Mesenchymal stem cell (in vitro differentiated cells and primary cell): ENCODE measurements at regions not wholly inside any gene's neighbourhood (a gene's known extent, or its start where the extent isn't known, plus 50 kb on each side); places are given as distances from the start of the nearest gene placed in this dataset.
A peak's percentile ranks its signal among the peaks of the same experiment; 100 is the strongest.

Experiments
- DNase-seq: peaks from one replicate; pipeline ENCODE4 v3.0.0-alpha.2; 2013
- H2AFZ ChIP-seq: one replicate; pipeline ENCODE4 v1.6.1; 2013; ENCODE audit warnings: low read depth, mild to moderate bottlenecking, control low read depth, inconsistent platforms, low read length, moderate library complexity
- H2AK5ac ChIP-seq: 2 replicates; pipeline ENCODE4 v1.6.1; 2013; ENCODE audit warnings: low read length, moderate library complexity, mild to moderate bottlenecking, inconsistent platforms; ENCODE audit not compliant: severe bottlenecking
- H2BK120ac ChIP-seq: one replicate; pipeline ENCODE4 v1.6.1; 2013; ENCODE audit warnings: low read depth, mild to moderate bottlenecking, inconsistent platforms, low read length, moderate library complexity
- H2BK12ac ChIP-seq, 2 experiments: one replicate each; pipeline ENCODE4 v1.6.1; 2013; ENCODE audit warnings: inconsistent platforms in 2 of 2, low read length in 2 of 2, mild to moderate bottlenecking in 2 of 2, moderate library complexity in 2 of 2, control low read depth in 1 of 2
- H2BK15ac ChIP-seq: one replicate; pipeline ENCODE4 v1.6.1; 2013; ENCODE audit warnings: mild to moderate bottlenecking, low read depth, inconsistent platforms; ENCODE audit not compliant: poor library complexity, severe bottlenecking
- H2BK5ac ChIP-seq: 2 replicates; pipeline ENCODE4 v1.6.1; 2013; ENCODE audit warnings: low read depth, mild to moderate bottlenecking, low read length, control low read depth, inconsistent platforms; ENCODE audit not compliant: poor library complexity, severe bottlenecking
- H3K14ac ChIP-seq, 2 experiments: one replicate each; pipeline ENCODE4 v1.6.1; 2013; ENCODE audit warnings: inconsistent platforms in 2 of 2, low read length in 2 of 2, control low read depth in 1 of 2, mild to moderate bottlenecking in 1 of 2, moderate library complexity in 1 of 2
- H3K18ac ChIP-seq, 2 experiments: one replicate each; pipeline ENCODE4 v1.6.1; 2013; ENCODE audit warnings: inconsistent platforms in 2 of 2, low read length in 2 of 2, control low read depth in 1 of 2, low read depth in 1 of 2, mild to moderate bottlenecking in 1 of 2
- H3K23ac ChIP-seq, 2 experiments: one replicate each; pipeline ENCODE4 v1.6.1; 2013; ENCODE audit warnings: inconsistent platforms in 2 of 2, low read length in 2 of 2, mild to moderate bottlenecking in 2 of 2, moderate library complexity in 2 of 2, control low read depth in 1 of 2
- H3K27ac ChIP-seq: 2 replicates; pipeline ENCODE4 v1.5.1; 2013; ENCODE audit warnings: mild to moderate bottlenecking, moderate library complexity, low read length, control low read depth, inconsistent platforms; ENCODE audit not compliant: poor library complexity, severe bottlenecking
- H3K27me3 ChIP-seq, 2 experiments: 2 replicates each; pipeline versions ENCODE4 v1.6.1 to v1.7.0; 2013; ENCODE audit warnings: low read length in 2 of 2, mild to moderate bottlenecking in 2 of 2, moderate library complexity in 2 of 2, control low read depth in 1 of 2, inconsistent platforms in 1 of 2; ENCODE audit not compliant: control insufficient read depth in 1 of 2, insufficient read depth in 1 of 2
- H3K36me3 ChIP-seq, 2 experiments: 2 replicates each; pipeline versions ENCODE4 v1.6.1 to v1.7.0; 2013; ENCODE audit warnings: low read length in 2 of 2, control low read depth in 1 of 2, inconsistent platforms in 1 of 2, low read depth in 1 of 2, mild to moderate bottlenecking in 1 of 2; ENCODE audit not compliant: insufficient read depth in 2 of 2, control insufficient read depth in 1 of 2
- H3K4ac ChIP-seq, 2 experiments: one replicate each; pipeline ENCODE4 v1.6.1; 2013; ENCODE audit warnings: inconsistent platforms in 2 of 2, low read length in 2 of 2, mild to moderate bottlenecking in 2 of 2, moderate library complexity in 2 of 2, control low read depth in 1 of 2, low read depth in 1 of 2
- H3K4me1 ChIP-seq: 2 replicates; pipeline ENCODE4 v1.6.1; 2013; ENCODE audit warnings: low read depth, low read length, control low read depth; ENCODE audit not compliant: control insufficient read depth, insufficient read depth
- H3K4me2 ChIP-seq: 2 replicates; pipeline ENCODE4 v1.6.1; 2013; ENCODE audit warnings: low read length, mild to moderate bottlenecking, inconsistent platforms; ENCODE audit not compliant: poor library complexity, severe bottlenecking
- H3K4me3 ChIP-seq, 2 experiments: 2 replicates each; pipeline versions ENCODE4 v1.5.1 to v1.7.0; 2013; ENCODE audit warnings: low read length in 2 of 2, mild to moderate bottlenecking in 2 of 2, control low read depth in 1 of 2, low read depth in 1 of 2; ENCODE audit not compliant: insufficient read depth in 1 of 2
- H3K79me1 ChIP-seq: replicated peaks from 2 replicates; pipeline ENCODE4 v1.6.1; 2013; ENCODE audit warnings: mild to moderate bottlenecking, control low read depth, low read length, inconsistent platforms; ENCODE audit not compliant: poor library complexity, severe bottlenecking
- H3K9ac ChIP-seq: 2 replicates; pipeline ENCODE4 v1.7.0; 2013; ENCODE audit warnings: mild to moderate bottlenecking, low read length, moderate library complexity
- H3K9me3 ChIP-seq: 2 replicates; pipeline ENCODE4 v1.7.0; 2013; ENCODE audit warnings: mild to moderate bottlenecking, low read length; ENCODE audit not compliant: control insufficient read depth
- H4K8ac ChIP-seq: one replicate; pipeline ENCODE4 v1.6.1; 2013; ENCODE audit warnings: inconsistent platforms, mild to moderate bottlenecking, low read length, moderate library complexity
- H4K91ac ChIP-seq: one replicate; pipeline ENCODE4 v1.6.1; 2013; ENCODE audit warnings: mild to moderate bottlenecking, low read length, inconsistent platforms
- WGBS: methylation state at CpG from one replicate; pipeline ENCODE4 v1.1.7; 2013; ENCODE audit warnings: mixed read lengths; 5-methylcytosine and 5-hydroxymethylcytosine counted together

DNA sequence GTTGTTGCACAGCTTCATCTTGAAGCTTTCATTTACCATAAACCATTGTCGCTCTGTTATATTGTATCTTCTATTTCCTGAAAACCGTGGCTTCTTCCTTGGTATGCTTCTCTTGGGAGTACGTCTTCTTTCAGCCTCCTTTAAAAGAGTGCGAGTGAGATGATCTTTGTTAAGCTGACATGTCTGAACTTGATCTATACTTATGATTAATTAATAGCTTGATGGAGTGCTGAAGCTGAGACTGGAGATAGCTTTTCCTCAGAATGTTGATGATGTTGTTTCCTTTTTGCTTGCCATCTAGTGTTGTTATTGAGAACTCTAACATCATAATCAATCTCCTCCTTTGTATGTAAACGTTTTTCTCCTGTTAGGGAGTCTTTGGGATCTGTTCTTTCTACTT is 529.3 kb upstream of the SPRY2 start:
- Histone ChIP-seq H4K8ac (no peak overlapping the region), H3K9ac (no peak overlapping the region), H2AFZ (no peak overlapping the region), H2BK120ac (no peak overlapping the region), H4K91ac (no peak overlapping the region), H2BK15ac (no peak overlapping the region), H3K4me2 (no peak overlapping the region), H3K36me3 (no peaks in the 10 kb centered on the region), H2BK5ac (no peak overlapping the region), H3K4ac (no peak overlapping the region), H3K27ac (no peak overlapping the region), H2AK5ac (no peak overlapping the region), H3K18ac (no peak overlapping the region), H3K9me3 (no peaks in the 10 kb centered on the region), H3K27me3 (no peaks in the 10 kb centered on the region), H3K14ac (no peak overlapping the region), H2BK12ac (no peak overlapping the region), H3K4me1 (no peaks in the 10 kb centered on the region), H3K79me1 (no peaks in the 10 kb centered on the region), H3K23ac (no peak overlapping the region), H3K4me3 (no peak overlapping the region)
- DNase-seq = no peak
- 85% methylated on average over 4 of the region's 5 CpGs for whole genome bisulfite sequencing

DNA sequence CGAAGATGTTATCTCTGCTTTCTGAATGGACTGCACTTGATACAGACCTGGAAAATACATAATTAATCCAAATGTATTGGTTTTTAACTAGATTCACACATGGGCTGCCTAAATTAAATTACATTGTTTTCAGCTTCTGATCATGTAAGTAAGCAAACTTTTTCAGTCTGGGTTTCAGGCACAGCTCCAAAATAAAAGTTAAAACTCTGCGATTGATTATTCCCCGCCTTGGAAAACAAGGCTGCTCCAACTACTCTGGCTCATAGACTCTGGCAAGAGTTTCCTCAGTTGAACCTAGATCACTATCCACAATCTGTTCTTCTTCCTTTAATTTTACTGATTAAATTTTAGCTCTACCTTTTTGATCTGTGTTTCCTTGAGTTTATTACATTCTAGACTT is 526.0 kb upstream of the SPRY2 start:
- no peak for DNase-seq
- H3K23ac ChIP-seq = no peak overlapping the region
- no peak overlapping the region for H4K8ac ChIP-seq
- H3K9ac ChIP-seq = no peak overlapping the region
- 99% methylated on average over 2 of the region's 3 CpGs for WGBS
- no peak overlapping the region for H3K4ac ChIP-seq
- no peak overlapping the region for H2BK120ac ChIP-seq
- H3K36me3 ChIP-seq = no peaks in the 10 kb centered on the region
- H3K18ac ChIP-seq = no peak overlapping the region
- no peak overlapping the region for H2BK12ac ChIP-seq
- no peaks in the 10 kb centered on the region for H3K4me1 ChIP-seq
- H3K14ac ChIP-seq = no peak overlapping the region
- no peak overlapping the region for H3K4me2 ChIP-seq
- H3K9me3 ChIP-seq = no peaks in the 10 kb centered on the region
- no peak overlapping the region for H2BK5ac ChIP-seq
- H3K4me3 ChIP-seq = no peak overlapping the region
- H2BK15ac ChIP-seq = no peak overlapping the region
- no peaks in the 10 kb centered on the region for H3K27me3 ChIP-seq
- no peaks in the 10 kb centered on the region for H3K79me1 ChIP-seq
- H2AFZ ChIP-seq = no peak overlapping the region
- H4K91ac ChIP-seq = no peak overlapping the region
- no peak overlapping the region for H2AK5ac ChIP-seq
- no peak overlapping the region for H3K27ac ChIP-seq

DNA sequence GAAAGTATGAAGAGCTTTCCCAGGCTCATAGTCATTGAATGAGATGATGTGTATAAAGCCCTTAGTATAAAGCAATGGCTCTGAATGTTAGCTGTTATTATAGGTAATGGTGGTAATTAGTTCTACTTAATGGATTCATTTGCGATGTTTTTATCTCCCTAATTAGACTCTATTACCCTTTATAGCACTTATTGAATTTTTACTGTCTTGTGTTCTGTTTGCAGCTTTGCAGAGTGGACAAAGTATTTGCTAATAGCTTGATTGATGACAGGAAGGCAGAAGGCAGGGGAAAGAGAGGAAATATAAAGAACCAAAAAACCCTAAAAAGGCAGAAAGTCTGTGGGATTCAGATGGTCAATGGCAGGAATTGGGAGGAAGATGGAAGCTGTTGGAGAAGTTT is 524.4 kb upstream of the SPRY2 start:
- H2BK5ac ChIP-seq = no peak overlapping the region
- H3K9ac ChIP-seq = no peak overlapping the region
- no peak overlapping the region for H2AK5ac ChIP-seq
- H3K14ac ChIP-seq = no peak overlapping the region
- no peaks in the 10 kb centered on the region for H3K9me3 ChIP-seq
- H3K79me1 ChIP-seq = no peaks in the 10 kb centered on the region
- H3K4me2 ChIP-seq = no peak overlapping the region
- H3K4ac ChIP-seq = no peak overlapping the region
- no CpG with 5 or more reads among the region's 1 CpG for WGBS
- H4K91ac ChIP-seq = no peak overlapping the region
- H3K27ac ChIP-seq = no peak overlapping the region
- no peak overlapping the region for H3K23ac ChIP-seq
- H2AFZ ChIP-seq = no peak overlapping the region
- H3K27me3 ChIP-seq = no peaks in the 10 kb centered on the region
- no peak overlapping the region for H4K8ac ChIP-seq
- no peaks in the 10 kb centered on the region for H3K36me3 ChIP-seq
- no peak overlapping the region for H2BK15ac ChIP-seq
- no peaks in the 10 kb centered on the region for H3K4me1 ChIP-seq
- no peak overlapping the region for H3K18ac ChIP-seq
- no peak overlapping the region for H3K4me3 ChIP-seq
- no peak for DNase-seq
- H2BK12ac ChIP-seq = no peak overlapping the region
- H2BK120ac ChIP-seq = no peak overlapping the region

DNA sequence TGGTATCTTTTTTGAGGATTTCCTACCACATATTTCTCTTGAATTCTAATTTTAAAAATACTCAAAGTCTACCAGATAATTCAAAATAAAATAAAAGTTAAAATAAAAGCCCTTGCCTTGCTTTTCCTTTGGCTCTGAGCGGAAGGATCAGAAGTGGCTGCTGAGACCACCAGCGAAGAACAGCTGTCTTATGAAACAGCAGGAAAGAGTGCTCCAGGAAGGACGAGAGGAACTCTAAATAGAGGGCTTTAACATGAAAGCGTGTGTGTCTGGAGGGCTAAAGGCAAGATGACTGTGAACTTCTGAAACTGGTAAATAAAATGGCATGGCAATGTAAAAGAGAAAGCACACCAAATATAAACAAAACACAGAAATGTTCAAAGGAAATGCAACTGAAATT is 521.5 kb upstream of the SPRY2 start:
- H3K4me1 ChIP-seq = no peaks in the 10 kb centered on the region
- no peak overlapping the region for H3K23ac ChIP-seq
- H3K36me3 ChIP-seq = no peaks in the 10 kb centered on the region
- no peak overlapping the region for H4K91ac ChIP-seq
- no peaks in the 10 kb centered on the region for H3K27me3 ChIP-seq
- no peak overlapping the region for H2BK15ac ChIP-seq
- H3K14ac ChIP-seq = no peak overlapping the region
- no peak overlapping the region for H3K4me2 ChIP-seq
- H2AK5ac ChIP-seq = no peak overlapping the region
- H3K9ac ChIP-seq = no peak overlapping the region
- H3K9me3 ChIP-seq = no peaks in the 10 kb centered on the region
- H3K4me3 ChIP-seq = no peak overlapping the region
- no peak overlapping the region for H4K8ac ChIP-seq
- H3K27ac ChIP-seq = no peak overlapping the region
- DNase-seq = peak; percentile 47
- H3K18ac ChIP-seq = peak overlapping the region in 1 of 2 experiments; percentile 62
- no peak overlapping the region for H2BK5ac ChIP-seq
- no peaks in the 10 kb centered on the region for H3K79me1 ChIP-seq
- no peak overlapping the region for H2AFZ ChIP-seq
- H2BK120ac ChIP-seq = no peak overlapping the region
- no peak overlapping the region for H2BK12ac ChIP-seq
- 26% methylated on average over 3 of the region's 4 CpGs for WGBS
- no peak overlapping the region for H3K4ac ChIP-seq
